Neural progenitor cell (in vitro differentiated cells): ENCODE measurements at regions not wholly inside any gene's neighbourhood (a gene's known extent, or its start where the extent isn't known, plus 50 kb on each side); places are given as distances from the start of the nearest gene placed in this dataset.

ENCODE experiments used
- EZH2 ChIP-seq: fragments of 200-600 bp; sonication (generic); IDR thresholded peaks from 2 replicates; pipeline ENCODE4 v1.6.1; 2017; ENCODE audit warnings: antibody characterized with exemption, mild to moderate bottlenecking, moderate library complexity
- EZH2phosphoT487 ChIP-seq: fragments of 200-600 bp; sonication (generic); IDR thresholded peaks from 2 replicates; pipeline ENCODE4 v1.6.1; 2017; ENCODE audit warnings: antibody characterized with exemption
- TF ChIP-seq, protein P1 (sequence below): fragments of 200-600 bp; sonication (generic); IDR thresholded peaks from 2 replicates; pipeline ENCODE4 v1.5.1; 2017; ENCODE audit warnings: antibody characterized with exemption, mild to moderate bottlenecking

GRCh38 chr5:3104429-3105060, 353.1 kb upstream of the IRX2 start:
- TF ChIP-seq, protein P1, sequence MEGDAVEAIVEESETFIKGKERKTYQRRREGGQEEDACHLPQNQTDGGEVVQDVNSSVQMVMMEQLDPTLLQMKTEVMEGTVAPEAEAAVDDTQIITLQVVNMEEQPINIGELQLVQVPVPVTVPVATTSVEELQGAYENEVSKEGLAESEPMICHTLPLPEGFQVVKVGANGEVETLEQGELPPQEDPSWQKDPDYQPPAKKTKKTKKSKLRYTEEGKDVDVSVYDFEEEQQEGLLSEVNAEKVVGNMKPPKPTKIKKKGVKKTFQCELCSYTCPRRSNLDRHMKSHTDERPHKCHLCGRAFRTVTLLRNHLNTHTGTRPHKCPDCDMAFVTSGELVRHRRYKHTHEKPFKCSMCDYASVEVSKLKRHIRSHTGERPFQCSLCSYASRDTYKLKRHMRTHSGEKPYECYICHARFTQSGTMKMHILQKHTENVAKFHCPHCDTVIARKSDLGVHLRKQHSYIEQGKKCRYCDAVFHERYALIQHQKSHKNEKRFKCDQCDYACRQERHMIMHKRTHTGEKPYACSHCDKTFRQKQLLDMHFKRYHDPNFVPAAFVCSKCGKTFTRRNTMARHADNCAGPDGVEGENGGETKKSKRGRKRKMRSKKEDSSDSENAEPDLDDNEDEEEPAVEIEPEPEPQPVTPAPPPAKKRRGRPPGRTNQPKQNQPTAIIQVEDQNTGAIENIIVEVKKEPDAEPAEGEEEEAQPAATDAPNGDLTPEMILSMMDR, result no peak
- TF ChIP-seq EZH2phosphoT487 (peak; percentile 95), EZH2 (no peak)
